Esophagus muscularis mucosa (tissue), 3 donors: ENCODE measurements at regions not wholly inside any gene's neighbourhood (a gene's known extent, or its start where the extent isn't known, plus 50 kb on each side); places are given as distances from the start of the nearest gene placed in this dataset.

Experiments
- POLR2A ChIP-seq: fragments of 450-650 bp; IDR thresholded peaks from one replicate; pipeline ENCODE4 v1.6.1; 2017; ENCODE audit warnings: antibody characterized with exemption, moderate library complexity, mild to moderate bottlenecking, low read depth
- TF ChIP-seq, protein P1 (sequence below), 3 experiments: fragments of 200-600 bp in 2 of 3; fragments of 450-650 bp in 1 of 3; sonication (generic) in 2 of 3; IDR thresholded peaks; one replicate each; pipeline ENCODE4 v1.5.1; 2017 to 2019; ENCODE audit warnings: antibody characterized with exemption in 3 of 3, mild to moderate bottlenecking in 2 of 3, moderate library complexity in 1 of 3

DNA sequence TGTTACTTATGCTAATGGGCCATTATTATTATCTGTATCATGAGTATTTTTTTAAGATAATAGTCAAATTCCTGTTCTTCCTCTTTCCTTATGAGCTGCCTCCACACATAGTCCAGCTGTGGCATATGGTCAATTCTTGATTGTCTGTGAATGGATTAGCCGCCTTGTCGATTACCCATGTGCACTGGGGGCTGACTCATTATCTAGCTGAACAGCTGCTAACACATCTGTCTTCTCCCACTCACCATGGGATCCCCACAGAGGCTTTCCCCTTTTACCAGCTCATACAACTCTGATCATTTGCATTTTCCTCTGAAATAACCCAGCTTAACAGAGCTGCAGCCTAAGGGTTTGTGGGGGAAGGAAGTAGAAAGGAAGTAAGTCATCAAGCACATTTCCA, 915.0 kb downstream of the CDH11 start:
- TF ChIP-seq, protein P1, sequence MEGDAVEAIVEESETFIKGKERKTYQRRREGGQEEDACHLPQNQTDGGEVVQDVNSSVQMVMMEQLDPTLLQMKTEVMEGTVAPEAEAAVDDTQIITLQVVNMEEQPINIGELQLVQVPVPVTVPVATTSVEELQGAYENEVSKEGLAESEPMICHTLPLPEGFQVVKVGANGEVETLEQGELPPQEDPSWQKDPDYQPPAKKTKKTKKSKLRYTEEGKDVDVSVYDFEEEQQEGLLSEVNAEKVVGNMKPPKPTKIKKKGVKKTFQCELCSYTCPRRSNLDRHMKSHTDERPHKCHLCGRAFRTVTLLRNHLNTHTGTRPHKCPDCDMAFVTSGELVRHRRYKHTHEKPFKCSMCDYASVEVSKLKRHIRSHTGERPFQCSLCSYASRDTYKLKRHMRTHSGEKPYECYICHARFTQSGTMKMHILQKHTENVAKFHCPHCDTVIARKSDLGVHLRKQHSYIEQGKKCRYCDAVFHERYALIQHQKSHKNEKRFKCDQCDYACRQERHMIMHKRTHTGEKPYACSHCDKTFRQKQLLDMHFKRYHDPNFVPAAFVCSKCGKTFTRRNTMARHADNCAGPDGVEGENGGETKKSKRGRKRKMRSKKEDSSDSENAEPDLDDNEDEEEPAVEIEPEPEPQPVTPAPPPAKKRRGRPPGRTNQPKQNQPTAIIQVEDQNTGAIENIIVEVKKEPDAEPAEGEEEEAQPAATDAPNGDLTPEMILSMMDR (IDR thresholded peaks at IDR 0.05): no peak
- no peak for TF ChIP-seq POLR2A
